ENCODE measurements at regions not wholly inside any gene's neighbourhood (a gene's known extent, or its start where the extent isn't known, plus 50 kb on each side); places are given as distances from the start of the nearest gene placed in this dataset.

GRCh38 chr5:2113348-2114131 lies 230.8 kb upstream of the IRX4 start:
- peaks cover 3% of the 10 kb centered on the region for H3K27me3 Mint-ChIP-seq (ENCODE audit: unreplicated experiment)
- H3K4me3 Mint-ChIP-seq (ENCODE audit: unreplicated experiment) = no peak overlapping the region
- no peak overlapping the region for H3K27ac Mint-ChIP-seq (ENCODE audit: unreplicated experiment)
- H3K4me1 Mint-ChIP-seq (ENCODE audit: low read depth, unreplicated experiment) = peaks cover 18% of the 10 kb centered on the region
- no peak for DNase-seq
- no peak for TF ChIP-seq CTCF (IDR thresholded peaks at IDR 0.05; ENCODE audit: partially characterized antibody, unreplicated experiment)
- peaks cover 11% of the 10 kb centered on the region for H3K9me3 Mint-ChIP-seq (ENCODE audit: unreplicated experiment)
- H3K36me3 Mint-ChIP-seq (ENCODE audit: unreplicated experiment) = peaks cover 5% of the 10 kb centered on the region

- peaks cover 18% of the 10 kb centered on the region for H3K4me1 Mint-ChIP-seq (ENCODE audit: low read depth, unreplicated experiment)
- H3K27me3 Mint-ChIP-seq (ENCODE audit: unreplicated experiment) = peaks cover 3% of the 10 kb centered on the region
- peak overlapping the region; percentile 67 for H3K27ac Mint-ChIP-seq (ENCODE audit: unreplicated experiment)
- no peak overlapping the region for H3K4me3 Mint-ChIP-seq (ENCODE audit: unreplicated experiment)
- no peak for TF ChIP-seq CTCF (IDR thresholded peaks at IDR 0.05; ENCODE audit: partially characterized antibody, unreplicated experiment)
- DNase-seq = no peak
- peaks cover 5% of the 10 kb centered on the region for H3K36me3 Mint-ChIP-seq (ENCODE audit: unreplicated experiment)
- H3K9me3 Mint-ChIP-seq (ENCODE audit: unreplicated experiment) = peaks cover 11% of the 10 kb centered on the region
Observed at GRCh38 chr5:2112173-2113025, 229.7 kb upstream of the IRX4 start.

- Mint-ChIP-seq H3K27me3 (ENCODE audit: unreplicated experiment) (peaks cover 3% of the 10 kb centered on the region), H3K36me3 (ENCODE audit: unreplicated experiment) (peaks cover 7% of the 10 kb centered on the region), H3K9me3 (ENCODE audit: unreplicated experiment) (peaks cover 11% of the 10 kb centered on the region), H3K4me3 (ENCODE audit: unreplicated experiment) (no peak overlapping the region), H3K4me1 (ENCODE audit: low read depth, unreplicated experiment) (peaks cover 18% of the 10 kb centered on the region), H3K27ac (ENCODE audit: unreplicated experiment) (peak overlapping the region; percentile 67)
- DNase-seq = no peak
- no peak for TF ChIP-seq CTCF (IDR thresholded peaks at IDR 0.05; ENCODE audit: partially characterized antibody, unreplicated experiment)
Observed at GRCh38 chr5:2111569-2112105, 228.9 kb upstream of the IRX4 start.

GRCh38 chr5:2110934-2111462 lies 228.3 kb upstream of the IRX4 start:
- Mint-ChIP-seq H3K9me3 (ENCODE audit: unreplicated experiment) (peaks cover 11% of the 10 kb centered on the region), H3K27ac (ENCODE audit: unreplicated experiment) (no peak overlapping the region), H3K4me1 (ENCODE audit: low read depth, unreplicated experiment) (peaks cover 18% of the 10 kb centered on the region), H3K27me3 (ENCODE audit: unreplicated experiment) (peaks cover 3% of the 10 kb centered on the region), H3K4me3 (ENCODE audit: unreplicated experiment) (no peak overlapping the region), H3K36me3 (ENCODE audit: unreplicated experiment) (peaks cover 13% of the 10 kb centered on the region)
- no peak for TF ChIP-seq CTCF (IDR thresholded peaks at IDR 0.05; ENCODE audit: partially characterized antibody, unreplicated experiment)
- no peak for DNase-seq

Measured in glutamatergic neuron (in vitro differentiated cells).